ENCODE measurements at regions not wholly inside any gene's neighbourhood (a gene's known extent, or its start where the extent isn't known, plus 50 kb on each side); places are given as distances from the start of the nearest gene placed in this dataset.

- peaks cover 5 to 10% of the 10 kb centered on the region in 2 donors for H3K4me1 Mint-ChIP-seq (ENCODE audit: low read depth in 2 of 2)
- H3K36me3 Mint-ChIP-seq (ENCODE audit: insufficient read depth) = peaks cover 3% of the 10 kb centered on the region
- no peak overlapping the region for H3K27ac Mint-ChIP-seq
- no peaks in the 10 kb centered on the region for H3K9me3 Mint-ChIP-seq
- no peak for DNase-seq
- no peak for ATAC-seq (replicated peaks)
- H3K27me3 Mint-ChIP-seq = no peaks in the 10 kb centered on the region
- H3K4me3 Mint-ChIP-seq = no peak overlapping the region
Observed at GRCh38 chr2:204012072-204012653, 75.6 kb downstream of the ICOS start.

GRCh38 chr2:204015118-204015843 lies 78.7 kb downstream of the ICOS start:
- ATAC-seq (replicated peaks) (peak; percentile 71), DNase-seq (no peak)
- H3K27me3 Mint-ChIP-seq = peaks cover 0 to 24% of the 10 kb centered on the region in 2 donors
- H3K27ac Mint-ChIP-seq = peak overlapping the region in 1 of 2 donors; percentile 44
- H3K36me3 Mint-ChIP-seq (ENCODE audit: insufficient read depth) = peaks cover 3% of the 10 kb centered on the region
- H3K9me3 Mint-ChIP-seq = no peaks in the 10 kb centered on the region
- H3K4me3 Mint-ChIP-seq = peak overlapping the region in 1 of 2 donors; percentile 11
- peaks cover 3 to 6% of the 10 kb centered on the region in 2 donors for H3K4me1 Mint-ChIP-seq (ENCODE audit: low read depth in 2 of 2)

- Mint-ChIP-seq H3K4me3 (no peak overlapping the region), H3K27ac (no peak overlapping the region), H3K36me3 (ENCODE audit: insufficient read depth) (peaks cover 3% of the 10 kb centered on the region), H3K9me3 (no peaks in the 10 kb centered on the region), H3K27me3 (peaks cover 0 to 24% of the 10 kb centered on the region in 2 donors), H3K4me1 (ENCODE audit: low read depth in 2 of 2) (peaks cover 2 to 5% of the 10 kb centered on the region in 2 donors)
- DNase-seq = no peak
- no peak for ATAC-seq (replicated peaks)
Observed at GRCh38 chr2:204018717-204019116, 82.2 kb downstream of the ICOS start.

GRCh38 chr2:204019572-204020501 lies 83.3 kb downstream of the ICOS start:
- no peak for DNase-seq
- peaks cover 0 to 24% of the 10 kb centered on the region in 2 donors for H3K27me3 Mint-ChIP-seq
- H3K27ac Mint-ChIP-seq = no peak overlapping the region
- ATAC-seq (replicated peaks) = no peak
- no peaks in the 10 kb centered on the region for H3K36me3 Mint-ChIP-seq (ENCODE audit: insufficient read depth)
- H3K9me3 Mint-ChIP-seq = no peaks in the 10 kb centered on the region
- no peak overlapping the region for H3K4me3 Mint-ChIP-seq
- H3K4me1 Mint-ChIP-seq (ENCODE audit: low read depth in 2 of 2) = peaks cover 2 to 5% of the 10 kb centered on the region in 2 donors

- peaks cover 0 to 24% of the 10 kb centered on the region in 2 donors for H3K27me3 Mint-ChIP-seq
- ATAC-seq (replicated peaks) (no peak), DNase-seq (no peak)
- H3K9me3 Mint-ChIP-seq = no peaks in the 10 kb centered on the region
- H3K27ac Mint-ChIP-seq = no peak overlapping the region
- no peaks in the 10 kb centered on the region for H3K36me3 Mint-ChIP-seq (ENCODE audit: insufficient read depth)
- no peak overlapping the region for H3K4me3 Mint-ChIP-seq
- no peaks in the 10 kb centered on the region for H3K4me1 Mint-ChIP-seq (ENCODE audit: low read depth in 2 of 2)
Observed at GRCh38 chr2:204021290-204022081, 84.9 kb downstream of the ICOS start.

- Mint-ChIP-seq H3K27me3 (peaks cover 0 to 23% of the 10 kb centered on the region in 2 donors), H3K4me1 (ENCODE audit: low read depth in 2 of 2) (no peaks in the 10 kb centered on the region), H3K27ac (no peak overlapping the region), H3K4me3 (no peak overlapping the region), H3K36me3 (ENCODE audit: insufficient read depth) (no peaks in the 10 kb centered on the region), H3K9me3 (no peaks in the 10 kb centered on the region)
- DNase-seq (no peak), ATAC-seq (replicated peaks) (no peak)
Observed at GRCh38 chr2:204022550-204022949, 86.0 kb downstream of the ICOS start.

- ATAC-seq (replicated peaks) = no peak
- no peak overlapping the region for H3K27ac Mint-ChIP-seq
- H3K36me3 Mint-ChIP-seq (ENCODE audit: insufficient read depth) = no peaks in the 10 kb centered on the region
- H3K4me1 Mint-ChIP-seq (ENCODE audit: low read depth in 2 of 2) = no peaks in the 10 kb centered on the region
- no peak overlapping the region for H3K4me3 Mint-ChIP-seq
- H3K27me3 Mint-ChIP-seq = peaks cover 0 to 18% of the 10 kb centered on the region in 2 donors
- H3K9me3 Mint-ChIP-seq = no peaks in the 10 kb centered on the region
- no peak for DNase-seq
Observed at GRCh38 chr2:204023088-204023487, 86.5 kb downstream of the ICOS start.

- Mint-ChIP-seq H3K27ac (no peak overlapping the region), H3K36me3 (ENCODE audit: insufficient read depth) (no peaks in the 10 kb centered on the region), H3K4me1 (ENCODE audit: low read depth in 2 of 2) (no peaks in the 10 kb centered on the region), H3K9me3 (no peaks in the 10 kb centered on the region), H3K27me3 (peaks cover 0 to 4% of the 10 kb centered on the region in 2 donors), H3K4me3 (no peak overlapping the region)
- ATAC-seq (replicated peaks) (no peak), DNase-seq (no peak)
Observed at GRCh38 chr2:204024503-204024902, 87.9 kb downstream of the ICOS start.

GRCh38 chr2:204024906-204025475 lies 88.4 kb downstream of the ICOS start:
- no peak overlapping the region for H3K27ac Mint-ChIP-seq
- H3K4me1 Mint-ChIP-seq (ENCODE audit: low read depth in 2 of 2) = no peaks in the 10 kb centered on the region
- ATAC-seq (replicated peaks) (no peak), DNase-seq (no peak)
- H3K4me3 Mint-ChIP-seq = no peak overlapping the region
- H3K9me3 Mint-ChIP-seq = no peaks in the 10 kb centered on the region
- no peaks in the 10 kb centered on the region for H3K27me3 Mint-ChIP-seq
- H3K36me3 Mint-ChIP-seq (ENCODE audit: insufficient read depth) = no peaks in the 10 kb centered on the region

GRCh38 chr2:204026294-204026693 lies 89.7 kb downstream of the ICOS start:
- H3K27ac Mint-ChIP-seq = peak overlapping the region in 1 of 2 donors; percentile 38
- no peaks in the 10 kb centered on the region for H3K9me3 Mint-ChIP-seq
- H3K4me1 Mint-ChIP-seq (ENCODE audit: low read depth in 2 of 2) = no peaks in the 10 kb centered on the region
- no peak for DNase-seq
- H3K27me3 Mint-ChIP-seq = no peaks in the 10 kb centered on the region
- H3K4me3 Mint-ChIP-seq = no peak overlapping the region
- ATAC-seq (replicated peaks) = no peak
- no peaks in the 10 kb centered on the region for H3K36me3 Mint-ChIP-seq (ENCODE audit: insufficient read depth)

GRCh38 chr2:204027091-204027490 lies 90.5 kb downstream of the ICOS start:
- ATAC-seq (replicated peaks) (peak; percentile 80), DNase-seq (no peak)
- no peak overlapping the region for H3K4me3 Mint-ChIP-seq
- no peaks in the 10 kb centered on the region for H3K4me1 Mint-ChIP-seq (ENCODE audit: low read depth in 2 of 2)
- H3K36me3 Mint-ChIP-seq (ENCODE audit: insufficient read depth) = no peaks in the 10 kb centered on the region
- no peaks in the 10 kb centered on the region for H3K27me3 Mint-ChIP-seq
- no peaks in the 10 kb centered on the region for H3K9me3 Mint-ChIP-seq
- H3K27ac Mint-ChIP-seq = peak overlapping the region in 1 of 2 donors; percentile 38

- Mint-ChIP-seq H3K9me3 (no peaks in the 10 kb centered on the region), H3K27me3 (no peaks in the 10 kb centered on the region), H3K4me1 (ENCODE audit: low read depth in 2 of 2) (no peaks in the 10 kb centered on the region), H3K4me3 (no peak overlapping the region), H3K27ac (no peak overlapping the region), H3K36me3 (ENCODE audit: insufficient read depth) (no peaks in the 10 kb centered on the region)
- ATAC-seq (replicated peaks) (no peak), DNase-seq (no peak)
Observed at GRCh38 chr2:204030322-204030721, 93.8 kb downstream of the ICOS start.

GRCh38 chr2:204031056-204031455 lies 94.5 kb downstream of the ICOS start:
- H3K9me3 Mint-ChIP-seq = no peaks in the 10 kb centered on the region
- no peak overlapping the region for H3K27ac Mint-ChIP-seq
- DNase-seq = no peak
- H3K36me3 Mint-ChIP-seq (ENCODE audit: insufficient read depth) = no peaks in the 10 kb centered on the region
- no peaks in the 10 kb centered on the region for H3K27me3 Mint-ChIP-seq
- no peak overlapping the region for H3K4me3 Mint-ChIP-seq
- H3K4me1 Mint-ChIP-seq (ENCODE audit: low read depth in 2 of 2) = no peaks in the 10 kb centered on the region
- ATAC-seq (replicated peaks) = no peak

Data from effector memory CD8-positive, alpha-beta T cell (primary cell).